ENCODE measurements at regions not wholly inside any gene's neighbourhood (a gene's known extent, or its start where the extent isn't known, plus 50 kb on each side); places are given as distances from the start of the nearest gene placed in this dataset.

GRCh38 chr9:88645879-88646199 is 110.9 kb downstream of the NXNL2 start:
- Histone ChIP-seq H3K9me3 (peaks cover 0 to 4% (median 0%) of the 10 kb centered on the region in 4 donors), H3K36me3 (no peaks in the 10 kb centered on the region), H3K27ac (replicated peaks in 1 of 4) (peak overlapping the region; percentile 61 to 79 (median 67)), H3K27me3 (no peaks in the 10 kb centered on the region), H3K4me1 (peaks cover 0 to 30% (median 20%) of the 10 kb centered on the region in 4 donors), H3K4me3 (peak overlapping the region in 2 of 4 donors; percentile 0 to 22)
- TF ChIP-seq EP300 (IDR thresholded peaks at IDR 0.05) (no peak), CTCF (IDR thresholded peaks at IDR 0.05) (no peak), POLR2A (IDR thresholded peaks at IDR 0.05; ENCODE audit: low read depth) (no peak), POLR2AphosphoS5 (IDR thresholded peaks at IDR 0.05) (no peak)
- intact Hi-C loops (cut with DNase I): loop anchor here (5.0 kb wide), 1 partner anchor 346 kb away; the partner anchor contains the start of gene S1PR3
- 67% methylated on average over 10 of the region's 10 CpGs for WGBS
- no peak for DNase-seq (ENCODE audit: extremely low spot score)

- 87% methylated on average over 8 of the region's 8 CpGs for WGBS
- no peak overlapping the region for H3K4me3 ChIP-seq
- no peak for DNase-seq (ENCODE audit: extremely low spot score)
- peaks cover 0 to 4% (median 0%) of the 10 kb centered on the region in 4 donors for H3K9me3 ChIP-seq
- H3K4me1 ChIP-seq: peaks cover 0 to 37% (median 24%) of the 10 kb centered on the region in 4 donors
- no peaks in the 10 kb centered on the region for H3K36me3 ChIP-seq
- no peaks in the 10 kb centered on the region for H3K27me3 ChIP-seq
- intact Hi-C loops (cut with DNase I): loop anchor here (5.0 kb wide), 1 partner anchor 346 kb away; the partner anchor contains the start of gene S1PR3
- TF ChIP-seq EP300 (IDR thresholded peaks at IDR 0.05) (no peak), POLR2A (IDR thresholded peaks at IDR 0.05; ENCODE audit: low read depth) (no peak), CTCF (IDR thresholded peaks at IDR 0.05) (no peak), POLR2AphosphoS5 (IDR thresholded peaks at IDR 0.05) (no peak)
- peak overlapping the region in 3 of 4 donors; percentile 61 to 79 (median 68) for H3K27ac ChIP-seq (replicated peaks in 1 of 4)
Observed at GRCh38 chr9:88646539-88647300, 111.7 kb downstream of the NXNL2 start.

- H3K9me3 ChIP-seq: no peaks in the 10 kb centered on the region
- intact Hi-C loops (cut with DNase I): loop anchor here (5.0 kb wide), 1 partner anchor 60 kb away; no protein-coding TSS in a partner anchor
- TF ChIP-seq POLR2AphosphoS5 (IDR thresholded peaks at IDR 0.05) (peak; percentile 70 to 79), EP300 (IDR thresholded peaks at IDR 0.05) (peak; percentile 44), CTCF (IDR thresholded peaks at IDR 0.05) (peak in 2 of 3 experiments; percentile 19 to 38), POLR2A (IDR thresholded peaks at IDR 0.05; ENCODE audit: low read depth) (no peak)
- WGBS: 39% methylated on average over 10 of the region's 10 CpGs
- H3K4me1 ChIP-seq: peaks cover 11 to 43% (median 39%) of the 10 kb centered on the region in 4 donors
- no peak overlapping the region for H3K4me3 ChIP-seq
- H3K27me3 ChIP-seq: no peaks in the 10 kb centered on the region
- peak overlapping the region; percentile 64 to 79 (median 74) for H3K27ac ChIP-seq (replicated peaks in 1 of 4)
- no peaks in the 10 kb centered on the region for H3K36me3 ChIP-seq
- peak; percentile 95 for DNase-seq (ENCODE audit: extremely low spot score)
Observed at GRCh38 chr9:88651682-88652633, 117.0 kb downstream of the NXNL2 start.

- H3K27ac ChIP-seq (replicated peaks in 1 of 4): peak overlapping the region; percentile 64 to 79 (median 74)
- intact Hi-C loops (cut with DNase I): loop anchor here (5.0 kb wide), 1 partner anchor 61 kb away; no protein-coding TSS in a partner anchor
- no peaks in the 10 kb centered on the region for H3K27me3 ChIP-seq
- no peaks in the 10 kb centered on the region for H3K36me3 ChIP-seq
- WGBS: 58% methylated on average over 1 of the region's 1 CpG
- peaks cover 13 to 39% (median 37%) of the 10 kb centered on the region in 4 donors for H3K4me1 ChIP-seq
- no peak overlapping the region for H3K4me3 ChIP-seq
- no peaks in the 10 kb centered on the region for H3K9me3 ChIP-seq
- TF ChIP-seq POLR2A (IDR thresholded peaks at IDR 0.05; ENCODE audit: low read depth): no peak
- no peak for TF ChIP-seq POLR2AphosphoS5 (IDR thresholded peaks at IDR 0.05)
- TF ChIP-seq CTCF (IDR thresholded peaks at IDR 0.05): no peak
- TF ChIP-seq EP300 (IDR thresholded peaks at IDR 0.05): no peak
- no peak for DNase-seq (ENCODE audit: extremely low spot score)
Observed at GRCh38 chr9:88652876-88653275, 117.9 kb downstream of the NXNL2 start.
